GM21381 (cell line): ENCODE measurements at regions not wholly inside any gene's neighbourhood (a gene's known extent, or its start where the extent isn't known, plus 50 kb on each side); places are given as distances from the start of the nearest gene placed in this dataset.
"Not testable (repeated sequence)": the region's sequence is repeated elsewhere in the genome, so short reads cannot be mapped to it uniquely, and the experiment has no call there.

Experiments used
- ATAC-seq: cut with Tn5 transposase; IDR thresholded peaks from one replicate; pipeline ENCODE4 v1.9.1; 2021; ENCODE audit warnings: mild to moderate bottlenecking, moderate library complexity; ENCODE audit not compliant: unreplicated experiment

DNA sequence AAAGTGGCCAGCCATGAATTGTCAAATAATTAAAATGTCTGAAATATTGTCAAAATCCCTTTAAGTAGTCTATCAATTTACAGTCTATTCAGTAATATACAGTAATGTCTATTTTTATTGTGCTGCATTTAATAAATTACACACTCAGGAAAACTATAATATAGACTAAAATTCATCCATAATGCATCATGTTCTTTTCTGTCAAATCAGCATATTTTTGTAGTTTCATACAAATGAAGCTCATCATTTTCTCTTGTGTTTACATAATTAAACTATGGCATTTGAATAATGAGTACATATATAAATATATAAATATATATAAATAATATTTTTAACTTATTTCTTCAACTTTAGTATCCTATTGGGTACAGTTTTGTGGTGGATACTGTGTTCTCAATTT, 868.7 kb upstream of the CHORDC1 start:
- no peak for ATAC-seq

DNA sequence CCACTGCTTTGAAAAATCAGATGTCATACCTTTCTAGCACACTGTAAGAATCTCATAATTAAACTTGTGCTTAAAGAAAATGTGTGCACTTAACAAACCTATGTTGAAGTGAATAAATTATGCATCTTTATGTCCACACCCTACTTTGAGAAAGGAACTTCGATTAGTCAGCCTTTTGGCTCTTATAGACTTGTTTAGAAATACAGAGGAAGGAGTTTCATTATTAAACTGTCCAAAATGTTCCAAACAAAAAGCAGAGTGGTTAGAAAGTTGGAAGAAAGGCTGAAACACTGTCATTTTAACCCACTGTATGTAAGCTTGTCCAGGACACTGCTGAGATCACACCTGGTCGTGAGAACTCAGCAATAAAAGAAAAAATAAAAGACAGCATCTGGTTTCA, 863.2 kb upstream of the CHORDC1 start:
- no peak for ATAC-seq

DNA sequence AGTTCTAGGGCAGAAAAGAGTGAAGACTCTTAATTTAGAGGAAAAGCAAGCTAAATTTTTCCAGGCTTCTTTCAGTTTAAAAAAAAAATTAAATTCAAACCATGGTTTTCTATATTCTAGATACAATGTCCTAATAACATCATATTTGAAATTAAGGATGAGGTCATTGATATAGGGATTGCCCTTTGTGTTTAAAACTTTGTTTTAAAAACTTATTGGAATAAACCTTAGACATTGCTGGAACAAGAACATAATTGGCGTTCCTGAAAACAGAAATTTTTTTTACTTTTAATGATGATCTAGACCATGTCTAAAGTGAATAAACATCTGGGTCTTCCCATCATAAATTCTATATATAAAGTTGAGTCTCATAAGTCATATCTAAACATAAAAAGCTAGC, 859.4 kb upstream of the CHORDC1 start:
- ATAC-seq, result no peak

DNA sequence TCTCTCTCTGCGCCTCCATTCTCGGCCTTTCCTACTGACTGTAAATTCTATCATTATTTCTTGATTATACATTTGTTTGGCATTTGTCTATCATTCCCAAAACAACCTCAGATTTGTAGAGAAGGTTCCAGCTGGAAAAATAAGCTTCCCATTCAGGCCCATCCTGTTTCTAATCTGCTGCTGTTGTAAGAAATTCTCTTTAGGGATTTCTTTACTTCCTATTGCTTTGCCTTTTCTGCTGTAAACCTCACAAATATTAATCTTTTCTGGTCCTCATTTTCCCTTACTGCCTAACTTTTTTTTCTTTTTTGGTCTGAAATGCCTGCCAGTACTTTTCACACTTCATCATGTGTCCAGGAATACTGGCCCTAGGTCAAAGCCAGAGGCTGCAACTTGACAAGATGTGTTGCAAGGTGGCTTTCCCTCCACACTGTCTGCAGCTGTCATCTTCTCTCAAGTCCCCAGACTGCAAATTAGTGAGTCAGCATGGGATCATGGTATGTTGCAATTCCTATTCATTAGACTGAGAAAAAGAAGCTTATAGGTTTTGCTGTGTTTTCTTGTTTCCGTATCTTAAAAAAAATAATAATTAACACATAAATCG, 858.7 kb upstream of the CHORDC1 start:
- no peak for ATAC-seq

DNA sequence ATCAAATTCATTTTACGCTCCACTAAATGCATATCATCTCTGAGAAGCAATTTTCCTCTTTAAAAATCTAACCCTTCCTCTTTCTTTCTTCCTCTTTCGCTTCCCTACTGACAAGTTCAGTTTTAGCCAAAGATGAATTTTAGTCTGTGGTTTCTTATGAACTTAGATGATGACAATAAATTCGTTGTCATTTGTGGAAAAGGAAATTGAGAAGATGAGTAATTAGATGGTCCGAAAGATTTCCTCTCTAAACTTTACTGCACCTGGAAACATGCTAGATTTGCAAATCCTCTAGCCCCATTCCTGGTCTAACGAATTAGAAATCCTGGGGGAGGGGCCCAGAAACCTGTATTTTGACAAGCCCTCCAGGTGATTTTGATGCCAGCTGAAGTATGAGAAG, 855.4 kb upstream of the CHORDC1 start:
- ATAC-seq, result no peak

DNA sequence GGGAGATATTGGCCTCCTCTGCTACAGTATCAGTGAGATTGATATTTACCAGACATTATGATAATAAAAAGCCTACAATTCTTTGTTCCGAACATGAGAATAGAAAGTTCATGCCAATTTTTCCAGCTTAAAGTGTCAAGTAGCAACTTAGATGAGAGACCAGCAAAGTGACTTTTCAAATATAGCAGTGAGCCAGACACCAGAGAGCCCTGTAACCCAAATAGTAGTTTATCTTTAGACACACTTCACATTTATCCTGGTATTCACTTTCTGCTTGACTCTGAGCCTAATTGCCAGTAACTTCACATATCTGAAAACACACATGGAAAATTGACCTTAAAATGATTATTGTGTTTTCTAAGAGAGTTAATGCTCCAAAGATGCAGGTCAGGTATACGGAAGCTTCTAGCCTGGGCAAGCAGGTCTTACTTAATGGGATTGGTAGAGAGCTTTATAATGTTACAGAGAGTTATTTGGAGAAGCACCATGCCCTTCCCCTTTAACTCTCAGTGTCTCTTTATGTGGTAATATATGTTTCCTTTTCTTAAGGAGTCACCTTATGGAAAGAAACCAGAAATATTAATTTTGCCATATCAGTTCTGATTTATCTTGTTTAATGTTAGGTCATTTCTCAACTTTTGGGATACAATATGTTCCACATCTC, 852.3 kb upstream of the CHORDC1 start:
- no peak for ATAC-seq

DNA sequence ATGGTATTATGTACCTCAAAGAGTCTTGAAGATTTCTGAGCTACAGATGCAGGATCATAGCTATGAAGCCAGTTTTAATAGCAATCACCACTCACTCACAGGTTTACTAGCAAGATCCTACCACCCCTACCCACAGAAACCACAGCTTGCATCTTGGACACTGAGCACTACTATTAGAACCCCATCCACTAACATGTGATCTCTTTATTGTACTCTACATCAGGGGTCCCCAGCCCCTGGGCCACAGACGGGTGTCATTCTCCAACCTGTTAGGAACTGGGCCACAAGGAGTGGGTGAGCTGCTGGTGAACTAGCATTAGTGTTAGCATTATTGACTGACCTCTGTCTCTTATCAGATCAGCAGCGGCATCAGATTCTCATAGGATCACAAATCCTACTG, 844.8 kb upstream of the CHORDC1 start:
- no peak for ATAC-seq

DNA sequence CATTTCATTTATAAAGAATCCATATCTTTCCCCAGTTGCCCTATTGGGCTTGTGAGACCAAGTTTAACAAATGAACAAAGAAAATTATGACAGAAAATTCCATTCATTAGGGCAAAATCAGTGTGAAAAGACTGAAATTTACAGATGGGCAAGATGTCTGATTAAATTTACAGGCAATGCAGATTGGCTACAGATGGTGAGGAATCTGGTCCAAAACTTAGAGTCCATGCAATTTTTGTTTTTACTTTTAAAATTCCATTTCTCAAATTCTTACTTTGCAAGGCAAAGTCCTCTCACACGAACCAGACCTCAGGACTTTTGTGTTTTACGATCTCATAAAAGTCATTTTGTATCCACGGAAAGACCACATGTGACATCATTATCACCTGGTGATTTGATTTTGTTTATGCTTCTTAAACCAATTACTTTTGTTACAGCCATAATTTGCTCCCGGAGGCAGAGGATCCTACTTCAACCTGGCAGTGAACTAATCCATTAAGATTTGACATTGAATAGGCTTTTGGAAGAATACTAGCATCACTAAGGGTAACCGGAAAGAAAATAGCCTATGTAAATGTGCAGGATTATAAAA, 843.7 kb upstream of the CHORDC1 start:
- ATAC-seq, result no peak

DNA sequence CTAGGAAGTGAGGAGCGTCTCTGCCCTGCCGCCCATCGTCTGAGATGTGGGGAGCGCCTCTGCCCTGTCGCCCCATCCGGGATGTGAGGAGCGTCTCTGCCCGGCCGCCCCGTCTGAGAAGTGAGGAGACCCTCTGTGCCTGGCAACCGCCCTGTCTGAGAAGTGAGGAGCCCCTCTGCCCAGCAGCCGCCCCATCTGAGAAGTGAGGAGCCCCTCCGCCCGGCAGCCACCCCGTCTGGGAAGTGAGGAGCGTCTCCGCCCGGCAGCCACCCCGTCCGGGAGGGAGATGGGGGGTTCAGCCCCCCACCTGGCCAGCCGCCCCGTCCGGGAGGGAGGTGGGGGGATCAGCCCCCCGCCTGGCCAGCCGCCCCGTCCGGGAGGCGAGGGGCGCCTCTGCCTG, 840.5 kb upstream of the CHORDC1 start:
- not testable (repeated sequence) for ATAC-seq

DNA sequence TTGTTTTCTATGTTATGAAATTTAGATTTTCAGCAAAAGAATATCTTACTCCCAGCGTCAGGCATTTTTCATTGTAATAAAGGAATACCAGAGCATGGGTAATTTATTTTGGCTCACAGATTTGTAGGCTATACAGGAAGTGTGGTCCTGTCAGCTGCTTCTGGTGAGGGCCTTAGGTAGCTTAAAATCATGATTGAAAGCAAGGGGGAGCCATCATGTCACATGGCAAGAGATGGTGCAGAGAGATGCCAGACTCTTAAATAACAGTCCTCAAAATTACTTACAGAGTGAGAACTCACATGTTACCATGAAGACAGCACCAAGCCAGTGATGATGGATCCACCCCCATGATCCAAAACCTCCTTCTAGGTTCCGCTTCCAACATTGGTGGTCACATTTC, 825.0 kb upstream of the CHORDC1 start:
- ATAC-seq, result no peak

DNA sequence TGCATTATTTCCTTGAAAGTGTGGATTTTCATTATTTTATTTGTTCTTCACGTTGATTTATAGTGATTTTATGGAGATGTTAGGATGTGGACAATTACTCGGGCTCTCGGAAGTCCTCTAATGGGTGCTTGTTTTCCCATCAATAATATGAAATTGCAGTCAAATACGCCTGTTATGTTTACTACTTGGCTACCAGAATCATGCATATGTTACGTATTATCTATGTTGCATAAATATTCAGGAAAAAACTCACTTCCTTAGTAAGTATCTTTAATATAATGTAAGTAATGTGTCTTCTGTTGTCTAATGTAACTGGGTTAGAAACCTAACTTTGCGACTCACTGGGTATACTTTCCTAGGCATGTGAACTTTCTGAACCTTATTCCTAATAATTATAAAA, 823.4 kb upstream of the CHORDC1 start:
- no peak for ATAC-seq

DNA sequence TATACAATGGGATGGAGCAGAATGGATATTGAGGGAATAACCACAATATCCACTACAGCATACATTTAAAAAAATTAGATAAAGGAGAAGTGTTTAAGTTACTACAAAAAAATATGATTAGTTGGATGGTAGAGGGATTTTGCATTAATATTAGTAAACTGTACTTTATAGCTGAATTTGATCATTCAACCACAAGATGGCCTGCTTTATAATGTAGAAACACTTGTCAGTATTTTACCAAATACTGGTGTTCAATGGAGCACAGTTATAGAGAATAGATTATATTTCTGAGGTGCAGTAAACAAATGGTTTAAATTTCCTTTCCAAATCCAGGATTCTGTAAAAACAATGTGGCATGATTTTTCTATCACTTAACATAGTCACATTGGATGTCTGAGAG, 818.8 kb upstream of the CHORDC1 start:
- no peak for ATAC-seq

DNA sequence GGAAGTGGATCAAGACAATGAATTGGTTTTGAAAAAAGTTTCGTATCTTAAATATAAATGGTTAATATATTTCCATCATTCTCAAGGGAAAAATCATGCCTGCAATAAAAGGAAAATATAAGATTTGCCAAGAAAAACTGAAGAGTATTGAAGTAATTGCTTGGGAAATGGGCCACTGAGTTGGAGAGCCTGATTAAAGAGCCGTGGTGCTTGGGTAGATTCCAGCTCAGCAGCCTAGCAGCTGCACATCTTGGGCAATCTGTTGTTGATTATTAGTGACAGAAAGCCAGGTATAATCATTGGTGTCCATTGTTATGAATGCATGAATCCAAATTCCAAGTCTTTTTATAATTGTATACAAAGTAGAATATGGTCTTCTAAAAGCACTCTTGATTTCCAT, 800.9 kb upstream of the CHORDC1 start:
- ATAC-seq, result no peak

DNA sequence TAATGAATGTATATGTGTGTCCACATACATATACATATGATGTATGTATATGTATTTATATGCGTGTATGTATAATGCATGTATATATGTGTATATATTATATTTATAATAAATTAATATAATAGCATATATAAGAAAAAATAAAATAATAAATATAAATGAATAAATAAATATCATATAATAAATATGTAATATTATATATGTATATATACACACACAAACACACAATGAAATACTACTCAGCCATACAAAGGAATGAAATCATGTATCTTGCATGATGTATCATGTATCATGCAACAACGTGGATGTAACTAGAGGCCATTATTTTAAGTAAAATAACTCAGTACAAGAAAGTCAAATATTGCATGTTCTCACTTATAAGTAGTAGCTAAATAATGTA, 788.7 kb upstream of the CHORDC1 start:
- no peak for ATAC-seq

DNA sequence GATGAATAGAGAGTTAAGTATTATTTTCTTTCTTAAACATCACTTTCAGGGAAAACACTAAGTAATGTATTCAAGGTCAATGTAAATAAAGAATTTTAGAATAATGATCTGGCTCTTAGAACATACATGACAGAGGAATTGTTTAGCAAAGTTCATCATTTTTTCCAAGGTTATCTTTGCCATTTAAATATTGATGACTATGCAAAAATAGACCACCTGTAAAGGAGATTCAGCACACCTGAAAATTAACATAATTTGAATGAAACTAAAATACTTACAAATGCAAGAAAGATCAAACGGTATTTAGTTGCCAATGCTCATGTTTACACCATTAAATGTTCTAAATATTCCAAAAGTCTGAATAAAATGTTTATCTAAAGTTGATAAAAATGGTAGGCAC, 782.6 kb upstream of the CHORDC1 start:
- ATAC-seq, result no peak

DNA sequence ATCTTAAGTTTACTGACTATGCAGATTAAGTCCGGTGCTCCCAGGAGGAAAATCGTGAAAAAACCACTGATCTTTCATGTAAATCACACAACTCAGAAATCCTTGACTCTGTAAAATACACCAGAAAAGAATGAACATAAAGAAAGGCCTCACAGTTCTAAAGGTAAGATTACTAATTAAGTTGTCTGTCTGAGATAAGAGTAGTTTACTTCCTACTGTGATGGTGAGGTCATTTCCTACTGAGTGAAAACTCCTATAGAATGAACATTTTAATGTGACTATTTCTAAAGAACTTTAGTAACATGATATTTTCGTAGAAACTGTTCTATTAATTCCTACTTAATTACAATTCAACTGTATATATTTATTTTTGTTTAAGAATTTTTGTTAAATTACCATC, 774.4 kb upstream of the CHORDC1 start:
- ATAC-seq, result no peak

DNA sequence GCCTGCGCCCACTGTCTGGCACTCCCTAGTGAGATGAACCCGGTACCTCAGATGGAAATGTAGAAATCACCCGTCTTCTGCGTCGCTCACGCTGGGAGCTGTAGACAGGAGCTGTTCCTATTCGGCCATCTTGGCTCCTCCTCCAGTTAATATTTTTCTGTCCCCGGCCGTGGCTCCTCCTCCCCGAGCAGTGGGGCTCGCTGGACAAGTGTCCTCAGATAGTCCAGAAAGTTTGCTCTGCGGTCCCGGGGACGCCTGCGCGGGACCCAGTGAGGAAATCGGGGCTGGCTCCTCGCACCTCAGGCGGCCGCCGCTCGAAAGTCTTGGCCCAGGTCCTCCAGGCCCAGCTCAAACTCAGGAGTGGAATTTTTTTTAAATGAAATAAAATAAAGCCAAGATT, 749.3 kb upstream of the CHORDC1 start:
- not testable (repeated sequence) for ATAC-seq

DNA sequence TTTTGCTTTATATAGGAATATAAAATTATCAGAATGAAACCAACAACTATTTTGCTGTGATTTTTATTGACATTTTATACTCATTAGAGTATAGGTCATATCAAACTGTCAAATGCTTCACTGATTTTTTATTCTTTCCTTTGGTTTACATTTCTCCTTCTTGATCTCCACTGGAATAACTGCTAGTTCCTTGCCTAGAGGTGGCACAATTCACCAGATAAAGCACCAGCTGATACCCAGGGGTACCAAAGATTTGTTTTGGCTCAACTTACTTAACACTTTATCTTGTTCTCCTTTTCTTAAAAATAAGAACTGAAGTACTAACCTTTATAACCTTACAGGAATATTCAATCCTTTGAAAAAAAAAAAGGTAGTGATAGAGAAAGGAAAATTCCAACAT, 725.1 kb upstream of the CHORDC1 start:
- ATAC-seq, result no peak

DNA sequence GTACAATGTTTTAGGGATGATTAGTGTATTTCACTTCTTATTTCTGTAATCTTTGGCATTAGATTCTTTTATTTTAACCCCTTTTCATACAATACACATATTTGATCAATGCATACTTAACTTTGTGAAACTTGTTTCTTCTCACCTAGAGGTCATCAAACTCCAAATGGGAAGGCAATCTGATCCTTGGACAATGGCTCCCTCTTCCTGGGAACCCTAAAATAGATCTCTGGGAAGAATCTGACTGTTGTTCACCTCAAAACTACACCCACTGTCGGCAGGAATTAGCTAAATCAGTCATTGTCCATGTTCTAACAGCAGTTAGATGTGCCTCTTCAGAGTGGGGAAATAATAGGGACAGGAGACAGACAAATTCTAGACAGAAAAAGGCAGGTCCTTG, 707.4 kb upstream of the CHORDC1 start:
- ATAC-seq, result no peak

DNA sequence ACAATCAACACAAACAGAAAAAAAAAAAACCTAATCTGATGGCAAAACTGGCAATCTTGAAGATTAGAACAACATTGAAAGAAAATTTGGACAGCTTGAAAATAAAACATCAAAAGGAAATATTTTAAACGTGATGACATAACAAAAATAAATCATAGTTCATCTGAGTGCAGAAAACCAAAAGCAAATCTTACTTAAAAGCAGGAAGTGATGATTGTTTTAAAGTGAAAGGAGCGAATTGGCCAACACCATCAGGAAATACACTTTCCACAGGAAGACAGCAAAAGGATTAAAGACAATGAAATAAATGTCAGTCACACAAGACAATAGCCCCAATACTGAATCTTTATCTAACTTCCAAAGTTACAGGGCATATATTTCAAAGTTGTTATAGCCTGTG, 696.5 kb upstream of the CHORDC1 start:
- ATAC-seq, result no peak

DNA sequence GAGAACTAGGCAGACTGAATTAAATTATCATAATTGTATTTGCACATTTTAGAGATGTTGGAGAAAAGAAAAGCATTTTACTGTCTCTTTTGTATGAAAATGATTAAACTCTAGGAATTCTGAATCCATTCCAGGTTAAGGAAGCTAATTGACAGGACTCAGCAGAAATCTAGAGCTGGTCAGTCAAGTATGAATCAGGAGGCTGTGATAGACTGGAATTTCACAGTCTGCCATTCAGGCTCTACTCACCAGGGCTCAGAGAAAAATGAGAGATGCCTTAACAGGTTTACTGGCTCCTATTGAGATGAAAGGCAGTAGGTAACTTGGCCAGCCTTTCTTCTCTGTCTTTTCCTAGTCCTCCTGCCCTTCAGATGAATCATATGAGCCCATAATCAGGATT, 693.9 kb upstream of the CHORDC1 start:
- ATAC-seq, result no peak

DNA sequence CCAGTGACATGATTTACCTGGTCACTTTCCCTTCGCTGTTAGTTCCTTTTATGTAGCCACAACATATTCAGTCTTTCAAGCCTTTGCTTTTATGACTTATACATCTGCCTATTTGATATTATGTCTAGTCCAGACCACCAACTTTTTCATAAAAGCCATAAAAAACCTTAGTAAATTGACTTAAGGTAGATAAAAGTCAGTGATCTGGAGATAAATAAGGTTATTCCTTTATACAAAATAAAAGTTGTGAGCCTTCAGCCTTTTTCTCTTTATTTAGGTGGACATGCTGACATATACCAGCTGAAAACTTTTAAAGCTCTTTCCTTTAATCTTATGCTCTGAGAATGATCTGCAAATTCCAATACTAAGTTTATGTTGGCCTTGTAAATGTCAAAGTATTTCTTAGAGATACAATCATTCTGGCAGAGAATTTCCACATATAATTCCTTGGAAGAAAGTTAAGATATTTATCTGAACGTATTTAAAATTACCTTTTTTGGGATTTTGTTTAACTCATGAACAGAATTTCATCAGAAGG, 690.4 kb upstream of the CHORDC1 start:
- ATAC-seq, result no peak

DNA sequence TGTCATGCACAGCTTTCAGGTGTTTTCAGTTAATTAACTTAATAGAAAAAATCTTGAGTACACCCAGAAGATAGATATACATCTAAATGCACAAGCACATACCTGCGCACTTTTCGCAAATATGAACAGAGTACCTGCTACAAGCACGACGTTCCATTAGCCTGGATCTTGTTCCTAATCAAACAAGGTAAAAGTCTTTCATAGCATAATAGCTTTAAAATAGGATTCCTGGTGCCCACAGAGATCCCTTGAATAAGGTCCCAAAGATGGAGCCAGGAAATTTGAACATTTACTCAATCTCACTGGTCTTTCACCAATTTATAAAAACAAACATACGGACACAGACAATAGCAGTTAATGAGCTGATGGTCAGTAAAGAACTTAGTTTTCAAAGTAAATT, 689.8 kb upstream of the CHORDC1 start:
- no peak for ATAC-seq
